H1 (cell line): ENCODE measurements at regions not wholly inside any gene's neighbourhood (a gene's known extent, or its start where the extent isn't known, plus 50 kb on each side); places are given as distances from the start of the nearest gene placed in this dataset.
"Not testable (repeated sequence)": the region's sequence is repeated elsewhere in the genome, so short reads cannot be mapped to it uniquely, and the experiment has no call there.

Experiments
- CTCF ChIA-PET: fragments of 300-600 bp; sonication (Branson Sonifier 250); formaldehyde crosslinking; loops from one replicate; lab custom pipeline; 2021; ENCODE audit not compliant: partially characterized antibody; lab: Charles Lee
- POLR2A ChIA-PET: fragments of 300-600 bp; sonication (Branson Sonifier 250); formaldehyde crosslinking; loops from one replicate; lab custom pipeline; 2021; ENCODE audit warnings: inconsistent platforms; ENCODE audit not compliant: partially characterized antibody; lab: Charles Lee
- DNase-seq, 2 experiments: peaks; one replicate each; pipeline versions ENCODE4 v3.0.0 to v3.0.0-alpha.2; 2010 to 2022; ENCODE audit warnings: low spot score in 2 of 2, low read depth in 1 of 2, mixed read lengths in 1 of 2
- FAIRE-seq: peaks from 2 replicates; lab custom pipeline; 2011; peaks lifted over from hg19 to GRCh38; lab: Jason Lieb, UNC
- H2AFZ ChIP-seq: 2 replicates; pipeline ENCODE4 v1.8.1; 2012; ENCODE audit warnings: low read length, inconsistent platforms
- H2AK5ac ChIP-seq: 2 replicates; pipeline ENCODE4 v1.6.1; 2013; ENCODE audit warnings: low read depth, low read length
- H2BK120ac ChIP-seq: replicated peaks from 2 replicates; pipeline ENCODE3; 2013; ENCODE audit warnings: low read depth, low read length, inconsistent platforms
- H2BK12ac ChIP-seq: 2 replicates; pipeline ENCODE4 v1.6.1; 2013; ENCODE audit warnings: low read depth, low read length
- H2BK15ac ChIP-seq: 2 replicates; pipeline ENCODE4 v1.6.1; 2013; ENCODE audit warnings: low read length
- H2BK20ac ChIP-seq: 2 replicates; pipeline ENCODE4 v1.6.1; 2013; ENCODE audit warnings: low read length
- H2BK5ac ChIP-seq: 2 replicates; pipeline ENCODE4 v1.6.1; 2013; ENCODE audit warnings: low read depth, low read length
- H3K14ac ChIP-seq: 2 replicates; pipeline ENCODE4 v1.6.1; 2013; ENCODE audit warnings: inconsistent platforms; ENCODE audit not compliant: insufficient read length
- H3K18ac ChIP-seq: 2 replicates; pipeline ENCODE4 v1.6.1; 2013; ENCODE audit warnings: low read length; ENCODE audit errors: extremely low read depth
- H3K23ac ChIP-seq: 2 replicates; pipeline ENCODE4 v1.6.1; 2013; ENCODE audit warnings: inconsistent platforms; ENCODE audit not compliant: insufficient read length
- H3K23me2 ChIP-seq: 2 replicates; pipeline ENCODE4 v1.6.1; 2013; ENCODE audit warnings: low read depth, low read length
- H3K27ac ChIP-seq: 2 replicates; pipeline ENCODE4 v1.6.1; 2011; ENCODE audit warnings: low read depth, low read length, inconsistent platforms
- H3K27me3 ChIP-seq, 4 experiments: replicated peaks in 1 of 4; 1 replicate in 1 of 4; 2 replicates in 3 of 4; pipeline versions ENCODE4 v1.6.1 to v1.8.1; 2011 to 2013; ENCODE audit warnings: low read length in 3 of 4, mild to moderate bottlenecking in 3 of 4, inconsistent platforms in 2 of 4, mixed read lengths in 2 of 4, moderate library complexity in 1 of 4; ENCODE audit not compliant: control insufficient read depth in 3 of 4, insufficient read depth in 3 of 4; ENCODE audit errors: extremely low read depth in 1 of 4
- H3K36me3 ChIP-seq, 4 experiments: 2 replicates each; pipeline versions ENCODE4 v1.6.1 to v1.8.1; 2011 to 2013; ENCODE audit warnings: mild to moderate bottlenecking in 4 of 4, low read length in 3 of 4, moderate library complexity in 2 of 4, control low read depth in 1 of 4, inconsistent platforms in 1 of 4; ENCODE audit not compliant: insufficient read depth in 4 of 4, control insufficient read depth in 2 of 4
- H3K4ac ChIP-seq: replicated peaks from 2 replicates; pipeline ENCODE3; 2013; ENCODE audit warnings: low read length, low read depth, mixed read lengths, inconsistent platforms; ENCODE audit not compliant: insufficient read length
- H3K4me1 ChIP-seq, 4 experiments: replicated peaks in 1 of 4; 1 replicate in 1 of 4; 2 replicates in 3 of 4; pipeline versions ENCODE4 v1.6.1 to v1.8.1; 2011 to 2013; ENCODE audit warnings: low read length in 3 of 4, inconsistent platforms in 2 of 4, mixed read lengths in 1 of 4; ENCODE audit not compliant: insufficient read depth in 4 of 4, control insufficient read depth in 3 of 4
- H3K4me2 ChIP-seq, 2 experiments: 2 replicates each; pipeline versions ENCODE4 v1.6.1 to v1.8.1; 2011 to 2013; ENCODE audit warnings: low read depth in 2 of 2, low read length in 2 of 2, control low read depth in 1 of 2, inconsistent platforms in 1 of 2, mild to moderate bottlenecking in 1 of 2; ENCODE audit not compliant: insufficient read depth in 1 of 2
- H3K4me3 ChIP-seq, 4 experiments: fragments of 200-600, 300-600 bp in 1 of 4; sonication (generic), shearing (Covaris generic), sonication (Bioruptor Twin) in 1 of 4; 2 replicates each; pipeline versions ENCODE4 v1.5.1 to v1.8.1; 2011 to 2016; ENCODE audit warnings: low read length in 4 of 4, low read depth in 3 of 4, control low read depth in 2 of 4, inconsistent platforms in 2 of 4, mild to moderate bottlenecking in 2 of 4, mixed read lengths in 1 of 4, moderate library complexity in 1 of 4; ENCODE audit not compliant: insufficient read depth in 2 of 4; ENCODE audit errors: extremely low read depth in 1 of 4
- H3K56ac ChIP-seq: replicated peaks from 2 replicates; pipeline ENCODE3; 2013; ENCODE audit warnings: low read depth, mild to moderate bottlenecking, mixed read lengths, low read length, inconsistent platforms; ENCODE audit not compliant: insufficient read length
- H3K79me1 ChIP-seq: 2 replicates; pipeline ENCODE4 v1.6.1; 2013; ENCODE audit warnings: low read depth, low read length, control low read depth
- H3K79me2 ChIP-seq, 2 experiments: 2 replicates each; pipeline versions ENCODE4 v1.6.1 to v1.8.1; 2012 to 2013; ENCODE audit warnings: low read length in 2 of 2, mild to moderate bottlenecking in 2 of 2, inconsistent platforms in 1 of 2; ENCODE audit not compliant: insufficient read depth in 2 of 2, control insufficient read depth in 1 of 2
- H3K9ac ChIP-seq, 4 experiments: replicated peaks in 1 of 4; 1 replicate in 1 of 4; 2 replicates in 3 of 4; pipeline versions ENCODE4 v1.6.1 to v1.8.1; 2011 to 2013; ENCODE audit warnings: low read depth in 3 of 4, low read length in 3 of 4, control low read depth in 2 of 4, mild to moderate bottlenecking in 2 of 4, moderate library complexity in 2 of 4, inconsistent platforms in 1 of 4; ENCODE audit errors: extremely low read depth in 1 of 4
- H3K9me3 ChIP-seq, 2 experiments: 2 replicates each; pipeline versions ENCODE4 v1.6.1 to v1.8.1; 2012 to 2013; ENCODE audit warnings: mild to moderate bottlenecking in 2 of 2, moderate library complexity in 2 of 2, control low read depth in 1 of 2, inconsistent platforms in 1 of 2, low read depth in 1 of 2, low read length in 1 of 2, mixed read lengths in 1 of 2; ENCODE audit not compliant: insufficient read depth in 2 of 2
- H4K20me1 ChIP-seq, 2 experiments: replicated peaks in 1 of 2; 2 replicates each; pipeline versions ENCODE3 to v1.8.1; 2011 to 2013; ENCODE audit warnings: inconsistent platforms in 2 of 2, low read length in 2 of 2, mild to moderate bottlenecking in 1 of 2; ENCODE audit not compliant: insufficient read depth in 2 of 2, control insufficient read depth in 1 of 2
- H4K5ac ChIP-seq: 2 replicates; pipeline ENCODE4 v1.6.1; 2013; ENCODE audit warnings: low read length, low read depth, mixed read lengths, inconsistent platforms; ENCODE audit not compliant: insufficient read length
- H4K8ac ChIP-seq: 2 replicates; pipeline ENCODE4 v1.8.0; 2013; ENCODE audit warnings: mild to moderate bottlenecking, moderate library complexity, low read length, inconsistent platforms; ENCODE audit not compliant: insufficient read depth; ENCODE audit errors: extremely low read depth
- H4K91ac ChIP-seq: replicated peaks from 2 replicates; pipeline ENCODE3; 2013; ENCODE audit warnings: low read length, mixed read lengths, inconsistent platforms; ENCODE audit not compliant: insufficient read length
- NANOG ChIP-seq: IDR thresholded peaks from 2 replicates; pipeline ENCODE4 v1.6.1; 2011; ENCODE audit warnings: low read length, low read depth, mild to moderate bottlenecking, inconsistent platforms; ENCODE audit not compliant: insufficient read depth, poor library complexity, severe bottlenecking
- WGBS, 2 experiments: shearing (Covaris generic) in 1 of 2; methylation state at CpG; one replicate each; pipeline versions ENCODE4 v1.1.6 to v1.1.7; 2013 to 2015; ENCODE audit warnings: low lambda C conversion rate in 2 of 2, mixed read lengths in 2 of 2, inconsistent platforms in 1 of 2, low coverage in 1 of 2, missing lambda C conversion rate in 1 of 2; ENCODE audit not compliant: insufficient replicate concordance in 2 of 2, insufficient coverage in 1 of 2, insufficient read length in 1 of 2; ENCODE audit errors: extremely low coverage in 1 of 2, missing lambda C conversion rate in 1 of 2; 5-methylcytosine and 5-hydroxymethylcytosine counted together

DNA sequence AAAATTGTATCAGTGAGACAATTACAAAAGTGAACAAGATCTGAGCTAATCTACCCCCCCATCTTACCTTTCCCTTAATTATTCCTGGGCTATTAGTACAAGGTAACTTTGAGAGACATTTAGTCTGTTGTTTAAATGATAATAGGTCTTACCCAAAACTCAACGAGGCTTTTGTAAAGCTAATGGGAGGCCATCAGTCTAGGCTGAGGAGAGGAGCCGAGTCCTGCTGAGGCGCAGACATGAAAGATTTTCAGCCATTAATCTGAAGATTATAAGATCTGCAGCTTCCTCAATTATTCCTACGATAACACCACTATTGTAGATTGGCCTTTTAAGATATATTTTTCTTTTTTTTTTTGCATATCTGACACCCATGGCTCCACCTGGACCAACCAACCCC is 810.5 kb downstream of the PCDH11X start:
- POLR2A ChIA-PET, H3K36me3 ChIP-seq, H4K8ac ChIP-seq, DNase-seq, H2AK5ac ChIP-seq, H4K91ac ChIP-seq, H3K9me3 ChIP-seq, CTCF ChIA-PET, H2BK15ac ChIP-seq, H3K27ac ChIP-seq, H3K9ac ChIP-seq, H2AFZ ChIP-seq, H2BK120ac ChIP-seq, H4K20me1 ChIP-seq, H2BK12ac ChIP-seq, H3K14ac ChIP-seq, H3K79me2 ChIP-seq, H3K18ac ChIP-seq, H3K79me1 ChIP-seq, H3K4me1 ChIP-seq, H3K4ac ChIP-seq, H3K56ac ChIP-seq, H2BK20ac ChIP-seq, H3K23ac ChIP-seq, H3K4me3 ChIP-seq, H4K5ac ChIP-seq, H3K23me2 ChIP-seq, H3K27me3 ChIP-seq: not testable (repeated sequence)
- no CpG with 5 or more reads among the region's 4 CpGs for WGBS, 2 experiments
- FAIRE-seq = peak; percentile 100
- 0 out of 4 replicates have a peak overlapping the region, but pooled peaks of 1 of the 2 experiments have one; percentile 7 for H3K4me2 ChIP-seq
- TF ChIP-seq NANOG = peak; percentile 94
- peak overlapping the region; percentile 60; the same call in 1 of the 2 replicates for H2BK5ac ChIP-seq
